DND-41 (cell line): ENCODE measurements at regions not wholly inside any gene's neighbourhood (a gene's known extent, or its start where the extent isn't known, plus 50 kb on each side); places are given as distances from the start of the nearest gene placed in this dataset.
"Not testable (repeated sequence)": the region's sequence is repeated elsewhere in the genome, so short reads cannot be mapped to it uniquely, and the experiment has no call there.

Source experiments
- ATAC-seq: fragments of 200-7000 bp; cut with Tn5 transposase; 3 replicates; pipeline ENCODE4 v1.9.1; 2021; ENCODE audit warnings: low read depth; ENCODE audit not compliant: insufficient read depth
- DNase-seq: peaks from one replicate; pipeline ENCODE4 v3.0.0-alpha.2; 2020
- H2AFZ ChIP-seq: 2 replicates; pipeline ENCODE4 v1.6.0; 2012; ENCODE audit warnings: low read depth, low read length
- H3K27ac ChIP-seq: 2 replicates; pipeline ENCODE4 v1.5.1; 2012; ENCODE audit warnings: low read length, inconsistent platforms
- H3K27me3 ChIP-seq: fragments of 200-600 bp; sonication (generic); 2 replicates; pipeline ENCODE4 v1.6.0; 2012; ENCODE audit warnings: low read length, mild to moderate bottlenecking, inconsistent platforms; ENCODE audit not compliant: insufficient read depth, poor library complexity
- H3K36me3 ChIP-seq: 2 replicates; pipeline ENCODE4 v1.5.1; 2012; ENCODE audit warnings: low read length, inconsistent platforms; ENCODE audit not compliant: insufficient read depth
- H3K4me1 ChIP-seq: 2 replicates; pipeline ENCODE4 v1.5.1; 2012; ENCODE audit warnings: mild to moderate bottlenecking, low read length; ENCODE audit not compliant: insufficient read depth
- H3K4me2 ChIP-seq: 2 replicates; pipeline ENCODE4 v1.6.0; 2012; ENCODE audit warnings: mild to moderate bottlenecking, moderate library complexity, low read length, inconsistent platforms; ENCODE audit not compliant: insufficient read depth
- H3K4me3 ChIP-seq, 2 experiments: fragments of 200-600 bp in 1 of 2; shearing (Covaris generic) in 1 of 2; 2 replicates each; pipeline ENCODE4 v1.5.1; 2012 to 2016; ENCODE audit warnings: inconsistent platforms in 2 of 2, low read length in 2 of 2, mild to moderate bottlenecking in 2 of 2, low read depth in 1 of 2, moderate library complexity in 1 of 2
- H3K79me2 ChIP-seq: 2 replicates; pipeline ENCODE4 v1.6.0; 2012; ENCODE audit warnings: low read length, inconsistent platforms; ENCODE audit not compliant: insufficient read depth
- H3K9ac ChIP-seq: 2 replicates; pipeline ENCODE4 v1.6.0; 2012; ENCODE audit warnings: low read depth, mild to moderate bottlenecking, inconsistent platforms, low read length, moderate library complexity
- H3K9me3 ChIP-seq: 2 replicates; pipeline ENCODE4 v1.5.1; 2012; ENCODE audit warnings: low read length, moderate library complexity, mild to moderate bottlenecking, inconsistent platforms; ENCODE audit not compliant: insufficient read depth, severe bottlenecking
- H4K20me1 ChIP-seq: 2 replicates; pipeline ENCODE4 v1.6.0; 2012; ENCODE audit warnings: low read length; ENCODE audit not compliant: insufficient read depth
- CTCF ChIP-seq: IDR thresholded peaks from 2 replicates; pipeline ENCODE4 v1.5.1; 2012; ENCODE audit warnings: borderline replicate concordance, low read length, moderate library complexity, mild to moderate bottlenecking; ENCODE audit not compliant: poor library complexity, severe bottlenecking; ENCODE audit errors: extremely low read depth
- EZH2 ChIP-seq: IDR thresholded peaks from 3 replicates; pipeline ENCODE4 v1.6.1; 2012; ENCODE audit warnings: borderline replicate concordance, low read depth, mild to moderate bottlenecking, moderate library complexity, low read length, inconsistent platforms; ENCODE audit not compliant: severe bottlenecking

GRCh38 chr4:120261117-120261516, 194.5 kb upstream of the MAD2L1 start:
- no peaks in the 10 kb centered on the region for H3K4me1 ChIP-seq
- H3K4me2 ChIP-seq: no peak overlapping the region
- H3K27ac ChIP-seq: no peak overlapping the region
- H3K9ac ChIP-seq: no peak overlapping the region
- H2AFZ ChIP-seq: no peak overlapping the region
- H3K36me3 ChIP-seq: no peaks in the 10 kb centered on the region
- no peaks in the 10 kb centered on the region for H3K27me3 ChIP-seq
- DNase-seq: no peak
- no peaks in the 10 kb centered on the region for H3K9me3 ChIP-seq
- no peak overlapping the region for H3K4me3 ChIP-seq
- no peak for ATAC-seq
- TF ChIP-seq EZH2: no peak
- TF ChIP-seq CTCF: no peak
- no peaks in the 10 kb centered on the region for H4K20me1 ChIP-seq
- H3K79me2 ChIP-seq: no peaks in the 10 kb centered on the region

- H3K79me2 ChIP-seq, H3K27ac ChIP-seq, DNase-seq, H3K4me2 ChIP-seq, H2AFZ ChIP-seq, ATAC-seq, H3K4me1 ChIP-seq, H4K20me1 ChIP-seq, H3K27me3 ChIP-seq, H3K9me3 ChIP-seq, H3K4me3 ChIP-seq, H3K36me3 ChIP-seq, H3K9ac ChIP-seq: not testable (repeated sequence)
Observed at GRCh38 chr4:120256112-120256775, 189.6 kb upstream of the MAD2L1 start.

GRCh38 chr4:120238277-120238973, 171.8 kb upstream of the MAD2L1 start:
- H2AFZ ChIP-seq: no peak overlapping the region
- H3K4me3 ChIP-seq: no peak overlapping the region
- H3K27ac ChIP-seq: no peak overlapping the region
- H3K9me3 ChIP-seq: no peaks in the 10 kb centered on the region
- H3K4me2 ChIP-seq: no peak overlapping the region
- H3K27me3 ChIP-seq: no peaks in the 10 kb centered on the region
- H3K9ac ChIP-seq: no peak overlapping the region
- no peak for ATAC-seq
- no peak for DNase-seq
- H3K4me1 ChIP-seq: no peaks in the 10 kb centered on the region
- no peaks in the 10 kb centered on the region for H3K79me2 ChIP-seq
- H3K36me3 ChIP-seq: no peaks in the 10 kb centered on the region
- no peak for TF ChIP-seq EZH2
- TF ChIP-seq CTCF: no peak
- no peaks in the 10 kb centered on the region for H4K20me1 ChIP-seq

GRCh38 chr4:120236873-120237272, 170.2 kb upstream of the MAD2L1 start:
- Histone ChIP-seq H3K27ac (no peak overlapping the region), H4K20me1 (no peaks in the 10 kb centered on the region), H3K36me3 (no peaks in the 10 kb centered on the region), H3K4me1 (no peaks in the 10 kb centered on the region), H3K9ac (no peak overlapping the region), H2AFZ (no peak overlapping the region), H3K79me2 (no peaks in the 10 kb centered on the region), H3K4me3 (no peak overlapping the region), H3K9me3 (no peaks in the 10 kb centered on the region), H3K4me2 (no peak overlapping the region), H3K27me3 (no peaks in the 10 kb centered on the region)
- no peak for ATAC-seq
- TF ChIP-seq EZH2 (no peak), CTCF (no peak)
- no peak for DNase-seq
